ENCODE measurements at regions not wholly inside any gene's neighbourhood (a gene's known extent, or its start where the extent isn't known, plus 50 kb on each side); places are given as distances from the start of the nearest gene placed in this dataset.

- no peak for DNase-seq
Observed at GRCh38 chr1:201660931-201661822, 122.2 kb downstream of the NAV1 start.

- no peak for DNase-seq
Observed at GRCh38 chr1:201661823-201662359, 123.0 kb downstream of the NAV1 start.

DNA sequence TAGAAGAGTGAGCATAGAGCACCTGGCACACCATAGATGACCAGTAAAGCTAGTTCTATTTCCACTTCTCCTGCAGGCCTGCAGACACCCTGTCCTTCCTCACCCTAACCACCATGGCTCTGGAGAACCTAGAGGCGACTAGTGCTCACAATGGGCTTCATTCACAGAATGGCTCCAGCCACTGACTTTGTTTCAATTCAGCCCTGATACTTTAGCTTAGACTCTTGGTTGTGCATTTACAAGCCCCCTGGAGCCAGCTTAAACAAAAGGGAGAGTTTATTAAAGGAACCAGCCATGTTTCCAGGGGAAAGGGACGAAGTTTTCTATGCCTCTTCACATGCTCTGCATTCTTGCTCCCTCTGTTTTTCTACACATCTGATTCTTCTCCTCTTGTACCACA lies 123.7 kb downstream of the NAV1 start:
- DNase-seq, result no peak

- no peak for DNase-seq
Observed at GRCh38 chr1:201663491-201664113, 124.7 kb downstream of the NAV1 start.

DNA sequence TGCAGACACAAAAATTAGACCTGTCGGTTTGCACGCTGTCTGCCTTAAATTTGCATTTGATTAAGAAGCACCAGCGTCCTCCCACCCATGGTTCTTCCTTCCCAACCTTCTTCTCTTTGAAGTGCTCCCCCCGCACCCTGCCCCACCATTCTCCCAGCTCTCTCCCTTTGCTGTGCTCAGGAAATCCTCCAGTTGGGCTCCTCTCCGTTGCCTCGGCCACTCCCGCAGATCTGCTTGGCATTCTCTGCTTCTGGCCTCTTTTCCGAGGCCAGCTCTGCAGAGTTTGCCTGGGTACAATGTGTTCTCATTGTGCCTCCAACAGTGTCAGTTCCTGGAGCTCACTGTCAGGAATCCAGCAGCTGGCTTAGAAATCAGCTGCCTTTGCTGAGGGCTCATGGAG lies 126.1 kb downstream of the NAV1 start:
- no peak for DNase-seq

GRCh38 chr1:201666102-201666501 lies 127.2 kb downstream of the NAV1 start:
- DNase-seq, result no peak

DNA sequence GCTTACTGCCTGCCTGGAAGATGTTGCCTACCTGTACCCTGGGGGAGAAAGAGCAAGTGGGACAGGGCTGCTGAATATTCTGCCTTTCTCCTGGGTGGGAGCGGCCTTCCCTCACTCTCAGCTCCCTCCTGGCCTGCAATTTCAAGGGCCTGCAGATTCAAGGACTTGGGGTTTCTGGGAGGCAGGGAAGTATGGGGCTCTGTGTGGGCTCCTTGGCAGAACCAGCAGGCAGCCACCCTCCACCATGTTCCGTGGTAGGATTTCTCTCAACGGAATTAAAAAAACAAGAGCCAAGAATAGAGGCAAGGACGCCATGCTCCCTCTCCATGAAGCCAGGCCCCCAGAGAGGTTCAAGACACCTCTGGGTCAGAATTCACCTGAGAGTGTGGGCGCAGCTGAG lies 127.7 kb downstream of the NAV1 start:
- DNase-seq, result no peak

- DNase-seq, result no peak
Observed at GRCh38 chr1:201667479-201667878, 128.6 kb downstream of the NAV1 start.

DNA sequence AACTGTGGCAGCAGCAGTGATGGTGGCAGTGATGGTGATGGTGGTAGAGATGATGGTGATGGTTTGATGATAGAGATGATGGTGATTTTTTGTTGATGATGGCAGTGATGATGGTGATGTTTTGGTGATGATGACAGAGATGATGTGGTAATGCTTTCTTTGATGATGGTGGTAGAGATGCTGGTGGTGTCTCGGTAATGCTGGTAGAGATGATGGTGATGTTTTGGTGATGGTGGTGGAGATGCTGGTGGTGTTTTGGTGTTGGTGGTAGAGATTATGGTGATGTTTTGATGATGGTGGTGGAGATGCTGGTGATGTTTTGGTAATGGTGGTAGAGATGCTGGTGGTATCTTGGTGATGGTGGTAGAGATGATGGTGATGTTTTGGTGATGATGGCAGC lies 131.6 kb downstream of the NAV1 start:
- DNase-seq, result no peak

DNA sequence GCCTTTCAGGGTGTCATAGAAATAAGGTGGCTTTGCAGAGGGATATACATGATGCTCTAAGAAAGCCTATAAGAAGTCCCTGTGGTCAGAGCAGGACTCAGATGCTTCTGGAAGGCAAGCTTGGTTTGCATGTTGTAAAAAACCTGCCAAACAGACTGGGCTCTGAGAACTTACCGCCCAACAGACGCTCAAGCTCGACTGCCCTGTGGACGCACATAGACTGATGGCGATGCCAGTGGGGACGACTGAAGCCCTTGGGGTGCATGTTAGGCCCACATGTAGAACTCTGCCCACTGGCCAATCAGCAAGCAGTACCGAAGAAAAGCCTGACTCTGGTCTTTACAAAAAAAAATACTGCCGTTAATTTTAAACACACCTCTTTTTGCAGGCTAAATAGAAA lies 133.8 kb downstream of the NAV1 start:
- no peak for DNase-seq

- DNase-seq, result no peak
Observed at GRCh38 chr1:201673093-201673492, 134.2 kb downstream of the NAV1 start.

DNA sequence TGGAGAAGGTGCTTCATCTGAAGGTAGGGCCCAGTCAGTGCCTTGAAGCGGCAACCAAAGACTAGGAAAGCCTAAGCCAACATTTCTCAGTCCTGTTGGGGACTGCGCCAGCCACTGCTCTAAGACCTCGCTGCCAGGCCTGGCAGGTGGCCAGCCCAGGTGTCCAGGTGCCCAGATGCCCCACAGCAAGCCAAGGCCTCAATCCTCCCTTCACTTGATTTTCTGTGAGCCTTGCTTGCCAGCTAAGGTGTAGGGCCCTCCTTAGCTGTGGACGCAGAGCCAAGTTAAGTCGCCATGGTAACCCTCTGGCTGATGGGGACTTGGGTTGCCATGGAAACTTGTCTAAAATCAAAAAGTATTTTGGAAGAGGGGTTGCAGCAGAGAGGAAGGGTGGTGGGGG lies 135.0 kb downstream of the NAV1 start:
- DNase-seq, result no peak

GRCh38 chr1:201675143-201675542 lies 136.2 kb downstream of the NAV1 start:
- DNase-seq, result peak; percentile 39

DNA sequence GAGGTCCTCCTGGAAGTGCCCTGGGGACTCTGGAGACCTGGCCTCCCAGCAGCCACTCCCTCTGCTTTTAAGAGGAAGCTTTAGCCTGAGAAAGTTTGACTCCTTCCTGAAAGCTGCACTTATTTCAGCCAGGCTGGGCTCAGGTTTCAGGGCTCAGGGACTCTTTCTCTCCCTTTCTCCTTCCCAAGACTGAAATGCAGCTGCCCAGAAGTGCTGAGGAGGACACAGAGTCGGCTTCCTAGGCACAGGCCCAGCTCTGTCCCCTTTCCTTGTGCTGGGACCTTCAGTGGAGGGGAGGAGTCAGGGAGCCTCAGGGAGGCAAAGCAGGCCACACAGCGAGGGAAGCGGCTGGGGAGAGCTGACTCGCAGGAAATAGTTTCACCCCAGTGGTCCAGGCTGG lies 137.3 kb downstream of the NAV1 start:
- DNase-seq, result peak; percentile 47

DNA sequence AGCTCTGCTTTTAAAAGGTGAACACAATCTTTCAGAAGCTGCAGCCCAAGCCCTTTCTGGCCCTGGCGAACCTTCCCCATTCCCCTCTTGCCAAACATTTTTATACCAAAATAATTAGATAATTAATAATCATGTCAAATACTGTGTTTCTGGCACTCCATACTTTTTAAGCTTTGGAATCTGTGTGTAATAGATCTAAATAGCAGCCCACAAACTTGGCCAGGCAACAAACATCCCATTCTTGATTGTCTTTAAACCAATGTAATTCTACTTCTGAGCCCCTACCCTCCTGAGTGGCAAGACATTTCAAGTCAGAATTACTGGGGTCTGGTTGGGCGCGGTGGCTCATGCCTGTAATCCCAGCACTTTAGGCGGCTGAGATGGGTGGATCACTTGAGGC lies 137.7 kb downstream of the NAV1 start:
- DNase-seq, result no peak

GRCh38 chr1:201678264-201679101 lies 139.6 kb downstream of the NAV1 start:
- DNase-seq, result no peak

GRCh38 chr1:201681375-201681774 lies 142.4 kb downstream of the NAV1 start:
- no peak for DNase-seq

DNA sequence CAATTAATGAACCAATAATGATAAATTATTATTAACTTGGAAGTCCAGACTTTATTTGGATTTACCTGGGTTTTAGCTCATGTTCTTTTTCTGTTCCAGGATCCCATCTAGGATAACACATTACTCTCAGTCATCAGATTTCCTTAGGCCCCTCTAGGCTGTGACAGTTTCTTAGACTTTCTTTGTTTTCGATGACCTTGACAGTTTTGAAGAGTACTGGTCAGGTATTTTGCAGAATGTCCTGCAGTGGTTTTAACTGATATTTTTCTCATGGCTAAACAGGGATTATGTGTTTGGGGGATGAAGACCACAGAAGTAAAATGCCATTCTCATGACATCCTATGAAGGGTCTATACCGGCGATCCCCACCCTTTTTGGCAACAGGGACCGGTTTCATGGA lies 144.0 kb downstream of the NAV1 start:
- DNase-seq, result no peak

- no peak for DNase-seq
Observed at GRCh38 chr1:201683397-201683796, 144.5 kb downstream of the NAV1 start.

GRCh38 chr1:201685485-201685884 lies 143.5 kb upstream of the IPO9 start:
- no peak for DNase-seq

- DNase-seq, result peak; percentile 90
Observed at GRCh38 chr1:201686714-201687455, 142.1 kb upstream of the IPO9 start.

DNA sequence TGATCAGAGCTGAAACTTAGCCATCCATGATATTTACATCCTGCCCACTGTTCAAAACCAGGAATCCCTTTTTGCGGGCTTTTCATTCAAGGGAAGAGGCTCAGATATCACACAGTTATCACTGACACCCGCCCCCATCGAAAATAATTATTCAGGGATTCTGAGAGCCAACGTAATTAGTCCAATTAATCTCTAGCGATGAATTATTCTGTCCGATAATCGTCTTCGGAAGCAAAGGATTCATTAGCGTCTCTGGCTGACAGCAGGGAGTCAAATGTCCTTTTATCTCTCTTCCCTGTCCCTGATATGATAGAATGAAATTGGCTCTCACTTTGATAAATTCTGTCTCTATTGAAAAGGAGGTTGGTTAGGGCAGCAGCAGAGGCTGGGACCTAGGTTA lies 140.4 kb upstream of the IPO9 start:
- no peak for DNase-seq

DNA sequence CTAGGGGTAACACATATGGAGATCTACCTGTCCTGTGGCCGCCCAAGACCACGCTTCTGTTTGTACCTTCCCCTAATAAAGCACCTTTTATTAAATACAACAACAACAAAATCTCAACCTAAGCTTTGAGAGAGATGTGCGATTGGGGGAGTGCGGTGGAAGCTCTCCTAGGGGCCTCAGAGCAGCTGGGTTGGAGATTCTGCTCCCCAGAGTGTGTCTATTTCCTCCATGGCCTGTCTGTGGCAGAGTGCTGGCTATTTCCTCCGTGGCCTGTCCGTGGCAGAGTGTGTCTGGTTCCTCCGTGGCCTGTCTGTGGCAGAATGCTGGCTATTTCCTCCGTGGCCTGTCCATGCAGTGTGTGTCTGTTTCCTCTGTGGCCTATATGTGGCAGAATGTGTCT lies 139.3 kb upstream of the IPO9 start:
- no peak for DNase-seq
